ENCODE measurements at regions not wholly inside any gene's neighbourhood (a gene's known extent, or its start where the extent isn't known, plus 50 kb on each side); places are given as distances from the start of the nearest gene placed in this dataset.

DNA sequence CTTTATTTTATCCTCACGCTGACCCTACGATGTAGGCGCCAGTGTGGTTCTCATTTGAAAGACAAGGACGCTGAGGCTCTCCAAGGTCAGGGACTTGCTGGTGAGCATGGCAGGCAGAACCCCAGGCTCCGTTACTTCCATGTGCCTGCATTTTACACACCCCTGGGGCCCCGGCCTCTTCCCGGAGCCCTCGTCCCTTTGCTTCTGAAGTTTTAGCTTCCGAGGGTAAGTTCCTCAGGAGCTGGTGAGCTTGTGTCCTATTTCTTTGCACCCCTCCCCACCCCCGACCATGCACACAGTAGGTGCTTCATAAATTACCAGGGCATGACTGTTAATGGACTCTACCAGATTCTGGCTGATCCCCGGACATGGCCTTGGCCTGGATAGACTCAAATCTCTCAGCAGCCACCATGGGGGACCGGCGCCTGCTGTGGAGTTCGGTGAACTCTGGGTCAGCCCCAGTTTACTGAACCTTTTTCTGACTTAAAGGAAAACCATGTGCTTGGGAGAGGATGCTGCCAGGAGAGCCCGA, 59.3 kb upstream of the RNU6ATAC start:
- Histone ChIP-seq H3K36me3 (replicated peaks) (no peaks in the 10 kb centered on the region), H3K9me3 (no peaks in the 10 kb centered on the region), H3K4me1 (no peaks in the 10 kb centered on the region), H3K27me3 (ENCODE audit: low read depth) (no peaks in the 10 kb centered on the region), H3K4me3 (no peak overlapping the region)
- in situ Hi-C loops (cut with MboI; ENCODE audit: low sequenced_read_pairs), result no loop called here
- DNase-seq (ENCODE audit: low spot score in 2 of 2), result no peak

DNA sequence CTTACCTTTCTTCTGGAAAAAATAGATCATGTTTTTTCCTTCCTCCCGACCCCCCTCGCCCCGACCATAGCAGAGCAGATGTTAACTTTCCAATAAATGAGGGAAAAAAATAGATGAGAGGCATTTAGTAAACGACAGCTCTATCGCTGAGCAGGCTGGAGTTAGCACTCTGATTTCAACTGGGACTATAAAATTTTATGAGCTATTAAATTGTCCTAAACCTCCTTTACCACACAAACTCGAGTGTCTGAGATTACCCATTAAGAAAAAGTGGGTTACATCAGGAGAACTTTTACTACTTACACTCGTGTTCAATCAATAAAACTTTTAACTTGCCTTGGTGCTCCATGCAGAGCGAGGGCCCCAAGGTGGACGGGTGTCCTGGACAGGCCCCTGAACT, 59.8 kb upstream of the RNU6ATAC start:
- no peak for DNase-seq (ENCODE audit: low spot score in 2 of 2)
- no peaks in the 10 kb centered on the region for H3K4me1 ChIP-seq
- H3K4me3 ChIP-seq, result no peak overlapping the region
- H3K9me3 ChIP-seq, result no peaks in the 10 kb centered on the region
- no peaks in the 10 kb centered on the region for H3K36me3 ChIP-seq (replicated peaks)
- in situ Hi-C loops (cut with MboI; ENCODE audit: low sequenced_read_pairs), result no loop called here
- H3K27me3 ChIP-seq (ENCODE audit: low read depth), result no peaks in the 10 kb centered on the region

DNA sequence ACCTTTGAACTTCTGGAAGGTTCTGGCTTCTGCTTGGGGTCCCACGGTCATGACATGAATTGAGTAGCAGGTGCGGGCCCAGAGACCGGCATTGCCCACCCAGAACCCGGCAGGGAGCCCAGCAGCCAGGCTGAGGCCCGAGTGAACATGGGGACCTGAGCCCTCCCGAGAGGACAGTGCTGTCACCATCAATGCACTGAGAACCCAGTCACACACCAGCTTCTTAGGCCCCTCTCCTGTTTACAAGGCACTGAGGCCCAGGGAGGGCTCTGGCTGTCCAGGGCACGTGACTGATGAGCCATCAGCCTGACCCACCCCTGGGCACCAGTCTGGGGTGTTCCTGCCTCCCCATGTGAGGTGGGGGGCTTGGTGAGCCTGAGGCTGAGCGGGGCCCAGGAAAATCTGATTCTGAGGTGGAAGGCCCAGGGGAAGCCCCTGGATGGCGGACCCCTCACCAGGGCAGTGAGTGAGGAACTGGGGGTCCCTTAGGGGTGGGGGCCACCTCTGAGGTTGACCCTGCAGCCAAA, 60.3 kb upstream of the RNU6ATAC start:
- Histone ChIP-seq H3K36me3 (replicated peaks) (no peaks in the 10 kb centered on the region), H3K9me3 (no peaks in the 10 kb centered on the region), H3K4me1 (no peaks in the 10 kb centered on the region), H3K4me3 (no peak overlapping the region), H3K27me3 (ENCODE audit: low read depth) (no peaks in the 10 kb centered on the region)
- no peak for DNase-seq (ENCODE audit: low spot score in 2 of 2)
- in situ Hi-C loops (cut with MboI; ENCODE audit: low sequenced_read_pairs), result no loop called here

DNA sequence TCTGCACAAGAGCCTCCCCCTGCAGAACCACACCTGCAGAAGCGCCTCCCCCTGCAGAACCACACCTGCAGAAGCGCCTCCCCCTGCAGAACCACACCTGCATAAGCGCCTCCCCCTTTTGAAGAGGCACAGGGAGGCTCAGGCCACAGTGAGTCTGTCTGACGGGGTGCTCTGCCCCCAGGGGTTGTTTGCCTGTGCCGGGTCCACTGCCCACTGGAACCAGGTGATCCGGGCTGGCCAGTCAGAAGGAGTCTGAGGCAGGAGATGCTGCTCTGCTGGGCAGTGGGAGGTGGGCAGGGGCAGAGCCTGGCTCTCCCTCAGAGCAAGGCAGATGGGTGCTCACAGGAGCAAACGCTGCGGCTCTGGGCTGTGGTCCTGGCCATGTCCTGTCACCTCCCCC, 60.8 kb upstream of the RNU6ATAC start:
- Histone ChIP-seq H3K36me3 (replicated peaks) (no peaks in the 10 kb centered on the region), H3K4me1 (no peaks in the 10 kb centered on the region), H3K9me3 (no peaks in the 10 kb centered on the region), H3K27me3 (ENCODE audit: low read depth) (no peaks in the 10 kb centered on the region), H3K4me3 (no peak overlapping the region)
- DNase-seq (ENCODE audit: low spot score in 2 of 2), result no peak
- in situ Hi-C loops (cut with MboI; ENCODE audit: low sequenced_read_pairs), result no loop called here

DNA sequence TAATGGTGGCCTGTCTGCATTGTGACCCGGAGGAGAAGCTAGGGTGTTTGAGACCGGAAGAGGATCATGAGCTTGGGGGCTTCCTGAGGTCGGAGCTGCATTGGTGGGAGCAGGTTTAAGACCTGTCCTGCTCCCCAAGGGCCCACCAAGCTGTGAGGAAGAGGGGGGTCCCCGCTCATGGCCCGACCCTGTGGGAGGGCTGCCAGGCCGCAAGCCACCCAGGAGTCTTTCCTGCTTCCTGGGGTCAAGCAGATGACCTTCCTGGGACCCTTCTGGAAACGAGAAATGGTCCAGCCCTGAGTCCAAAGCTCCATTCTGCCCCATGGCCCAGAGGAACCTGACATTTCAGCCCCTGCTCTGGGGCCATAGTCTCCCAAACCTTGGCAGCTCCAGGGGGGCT, 61.5 kb upstream of the RNU6ATAC start:
- no peaks in the 10 kb centered on the region for H3K9me3 ChIP-seq
- in situ Hi-C loops (cut with MboI; ENCODE audit: low sequenced_read_pairs), result no loop called here
- H3K4me3 ChIP-seq, result no peak overlapping the region
- no peak for DNase-seq (ENCODE audit: low spot score in 2 of 2)
- H3K4me1 ChIP-seq, result no peaks in the 10 kb centered on the region
- no peaks in the 10 kb centered on the region for H3K36me3 ChIP-seq (replicated peaks)
- no peaks in the 10 kb centered on the region for H3K27me3 ChIP-seq (ENCODE audit: low read depth)

DNA sequence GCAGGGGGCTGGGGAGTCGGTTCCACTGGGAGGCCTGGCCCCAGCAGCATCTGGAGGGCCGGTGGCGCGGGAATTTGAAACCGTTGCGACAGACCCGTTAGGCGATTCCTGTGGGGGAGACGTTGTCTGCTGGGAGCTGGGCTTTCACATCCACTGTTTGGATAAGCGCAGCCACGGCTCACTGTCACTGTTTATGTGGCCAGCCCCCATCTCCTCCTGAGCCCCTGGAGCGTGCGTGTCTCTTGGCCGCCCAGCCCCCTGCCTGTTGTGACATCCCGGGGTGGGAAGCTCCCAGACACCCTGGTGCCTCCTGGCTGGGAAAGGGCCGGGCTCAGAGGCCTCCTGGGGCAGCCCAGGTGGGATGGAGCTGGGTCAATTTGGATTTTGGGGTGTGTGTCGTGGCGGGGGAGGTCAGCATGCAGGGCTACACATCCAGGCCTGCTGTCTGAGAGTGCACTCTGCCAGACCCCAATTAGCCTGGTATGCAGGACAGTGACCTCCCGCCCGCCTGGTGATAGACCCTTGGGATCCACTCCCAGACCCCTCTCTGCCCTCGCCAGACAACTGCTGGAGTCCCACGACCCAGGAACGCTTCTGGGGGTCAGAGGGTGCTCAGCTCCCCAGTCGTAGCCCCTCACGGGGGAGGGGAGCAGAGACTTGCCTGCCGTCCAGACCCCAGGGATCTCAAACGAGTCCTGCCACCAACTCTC, 62.0 kb upstream of the RNU6ATAC start:
- no peak overlapping the region for H3K4me3 ChIP-seq
- no peaks in the 10 kb centered on the region for H3K9me3 ChIP-seq
- no peak for DNase-seq (ENCODE audit: low spot score in 2 of 2)
- no peaks in the 10 kb centered on the region for H3K4me1 ChIP-seq
- no peaks in the 10 kb centered on the region for H3K27me3 ChIP-seq (ENCODE audit: low read depth)
- no peaks in the 10 kb centered on the region for H3K36me3 ChIP-seq (replicated peaks)
- in situ Hi-C loops (cut with MboI; ENCODE audit: low sequenced_read_pairs), result no loop called here

DNA sequence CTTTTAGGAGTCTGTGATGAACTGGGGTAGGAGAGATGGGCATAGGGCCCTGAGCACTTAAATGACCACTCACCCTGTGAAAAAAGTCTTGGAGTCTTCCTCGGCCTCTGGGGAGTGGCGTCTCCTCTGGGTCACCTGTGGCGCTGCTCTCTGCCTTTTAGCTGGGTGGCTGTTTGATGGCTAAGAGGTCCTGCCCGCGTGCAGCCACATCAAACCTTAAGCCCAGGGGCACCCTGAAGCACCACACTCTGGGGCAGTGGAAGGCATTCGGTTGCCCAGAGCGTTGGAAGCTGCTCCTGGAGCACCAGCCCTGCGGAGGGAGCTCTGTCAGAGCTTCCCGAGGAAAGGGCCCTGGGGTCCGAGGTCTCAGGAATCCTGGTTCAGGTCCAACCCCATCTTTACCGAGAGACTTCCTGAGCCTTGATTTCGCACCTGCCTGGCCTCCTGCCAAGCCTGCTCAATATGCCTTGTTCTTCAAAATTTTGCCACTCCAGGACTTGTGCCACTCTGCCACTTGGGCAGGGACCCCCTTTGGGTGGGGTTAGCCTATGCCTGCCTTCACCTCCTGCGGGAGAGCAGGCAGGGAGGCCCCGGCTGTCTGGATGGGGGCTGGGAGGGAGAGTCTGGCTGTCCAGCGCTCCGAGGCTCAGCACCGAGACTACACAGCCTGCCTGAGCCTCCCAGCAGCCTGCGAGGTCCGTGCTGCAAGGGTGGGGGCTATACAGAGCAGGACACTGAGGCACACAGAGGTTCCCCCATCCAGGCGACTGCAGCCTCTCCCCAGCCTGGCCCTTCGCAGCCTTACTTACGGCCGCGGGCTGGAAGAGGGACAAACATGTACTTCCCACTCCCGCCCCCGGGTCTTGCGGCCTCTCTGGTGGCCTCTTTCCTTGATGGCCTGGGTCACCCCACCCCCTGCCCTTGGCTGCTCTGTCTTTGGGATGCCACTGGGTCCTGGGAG, 63.4 kb upstream of the RNU6ATAC start:
- Histone ChIP-seq H3K4me1 (no peaks in the 10 kb centered on the region), H3K36me3 (replicated peaks) (no peaks in the 10 kb centered on the region), H3K9me3 (no peaks in the 10 kb centered on the region), H3K27me3 (ENCODE audit: low read depth) (no peaks in the 10 kb centered on the region), H3K4me3 (no peak overlapping the region)
- DNase-seq (ENCODE audit: low spot score in 2 of 2), result no peak
- in situ Hi-C loops (cut with MboI; ENCODE audit: low sequenced_read_pairs), result no loop called here

DNA sequence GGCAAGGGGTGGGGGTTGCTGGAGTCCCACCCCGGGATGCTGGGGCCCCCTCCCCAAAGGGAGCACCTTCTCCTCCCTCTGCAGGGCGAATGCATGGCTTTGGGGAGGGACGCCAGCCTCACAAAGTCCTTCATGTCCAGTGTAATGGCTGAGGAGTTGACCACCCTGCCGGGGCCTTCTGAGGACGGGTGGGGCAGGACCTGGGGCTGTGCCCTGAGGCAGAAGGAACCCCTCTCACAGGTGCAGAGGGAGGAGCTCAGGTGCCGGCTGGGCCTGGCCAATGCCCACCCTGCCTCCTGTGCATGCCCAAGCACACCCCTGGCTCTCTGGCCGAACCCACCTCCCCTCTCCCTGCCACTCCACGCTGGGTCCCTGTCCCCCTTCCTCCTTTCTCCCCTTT, 64.3 kb upstream of the RNU6ATAC start:
- no peaks in the 10 kb centered on the region for H3K4me1 ChIP-seq
- no peaks in the 10 kb centered on the region for H3K27me3 ChIP-seq (ENCODE audit: low read depth)
- no peak for DNase-seq (ENCODE audit: low spot score in 2 of 2)
- no peak overlapping the region for H3K4me3 ChIP-seq
- no peaks in the 10 kb centered on the region for H3K9me3 ChIP-seq
- H3K36me3 ChIP-seq (replicated peaks), result no peaks in the 10 kb centered on the region
- in situ Hi-C loops (cut with MboI; ENCODE audit: low sequenced_read_pairs), result no loop called here

DNA sequence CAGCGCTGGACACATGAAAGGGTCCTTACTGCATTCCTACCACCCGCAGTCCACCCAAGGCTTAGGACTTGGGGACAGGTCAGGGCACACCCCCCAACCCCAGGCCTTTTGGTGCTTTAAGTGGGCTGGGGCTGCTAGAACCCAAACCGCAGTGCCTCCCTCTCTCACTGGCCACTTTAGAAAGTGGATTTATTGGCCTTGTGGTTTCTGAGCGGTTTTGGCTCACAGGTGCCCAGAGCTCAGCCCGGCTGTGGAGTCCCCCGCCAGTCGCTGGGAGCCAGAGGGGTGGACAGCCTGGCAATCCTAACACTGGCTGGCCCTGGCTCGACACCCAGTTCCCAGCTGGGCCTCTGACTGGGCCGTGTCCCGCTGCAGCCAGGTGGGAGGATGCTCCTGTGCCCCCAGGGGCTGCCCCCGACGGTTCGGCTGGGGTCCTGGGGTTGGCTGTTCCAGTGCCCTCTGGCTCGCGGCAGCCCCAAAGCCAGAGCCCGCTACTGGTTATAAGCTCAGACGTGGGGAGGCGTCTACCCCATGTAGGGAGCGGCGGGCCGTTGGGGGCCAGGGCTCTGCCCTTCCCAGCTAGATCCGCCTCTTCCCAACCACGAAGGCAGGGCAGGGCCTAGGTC, 65.2 kb upstream of the RNU6ATAC start:
- no peak overlapping the region for H3K4me3 ChIP-seq
- H3K9me3 ChIP-seq, result no peaks in the 10 kb centered on the region
- in situ Hi-C loops (cut with MboI; ENCODE audit: low sequenced_read_pairs), result no loop called here
- no peaks in the 10 kb centered on the region for H3K27me3 ChIP-seq (ENCODE audit: low read depth)
- no peaks in the 10 kb centered on the region for H3K4me1 ChIP-seq
- no peak for DNase-seq (ENCODE audit: low spot score in 2 of 2)
- no peaks in the 10 kb centered on the region for H3K36me3 ChIP-seq (replicated peaks)

DNA sequence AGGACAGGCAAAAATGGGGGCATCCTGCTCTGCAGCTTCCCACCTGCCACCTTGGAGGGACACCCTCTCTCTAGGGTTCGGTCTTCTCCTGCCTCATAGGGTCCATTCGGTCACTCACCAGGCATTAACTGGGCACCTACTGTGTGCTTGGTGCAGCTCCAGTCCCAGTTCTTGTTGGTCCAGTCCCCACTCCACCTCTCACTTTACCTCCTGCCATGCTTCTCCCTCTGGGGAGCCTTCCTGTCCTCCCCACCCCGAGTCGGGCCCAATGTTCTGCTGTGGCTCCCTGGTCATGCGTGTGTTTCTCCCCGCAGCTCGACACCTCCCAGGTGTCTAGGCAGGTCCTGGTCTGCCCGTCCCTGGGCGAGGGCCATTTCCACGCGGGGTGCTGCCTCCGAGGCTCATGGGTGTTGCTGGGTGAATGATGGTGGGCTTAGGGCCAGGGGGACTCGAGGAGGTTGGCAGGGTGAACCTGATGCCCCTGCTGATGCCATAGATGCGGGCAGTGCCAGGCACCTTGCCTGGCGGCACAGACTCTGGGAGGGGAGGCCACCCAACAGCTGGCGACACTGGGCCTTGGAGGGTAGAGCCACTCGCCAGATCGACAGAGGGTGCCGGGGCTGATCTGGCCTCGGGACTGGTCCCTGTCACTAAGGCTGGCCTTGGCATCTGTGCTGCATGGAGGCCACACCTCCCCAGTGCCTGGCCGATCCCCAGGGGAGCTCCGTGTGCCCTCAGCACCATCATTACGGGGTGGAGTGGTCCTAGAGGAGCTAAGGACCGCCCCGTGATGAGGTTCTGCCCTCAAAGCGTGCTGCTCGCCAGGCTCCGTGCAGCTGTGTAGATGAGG, 66.0 kb upstream of the RNU6ATAC start:
- no peak overlapping the region for H3K4me3 ChIP-seq
- H3K4me1 ChIP-seq, result no peaks in the 10 kb centered on the region
- H3K27me3 ChIP-seq (ENCODE audit: low read depth), result no peaks in the 10 kb centered on the region
- no peaks in the 10 kb centered on the region for H3K9me3 ChIP-seq
- DNase-seq (ENCODE audit: low spot score in 2 of 2), result no peak
- H3K36me3 ChIP-seq (replicated peaks), result no peaks in the 10 kb centered on the region
- in situ Hi-C loops (cut with MboI; ENCODE audit: low sequenced_read_pairs), result no loop called here

DNA sequence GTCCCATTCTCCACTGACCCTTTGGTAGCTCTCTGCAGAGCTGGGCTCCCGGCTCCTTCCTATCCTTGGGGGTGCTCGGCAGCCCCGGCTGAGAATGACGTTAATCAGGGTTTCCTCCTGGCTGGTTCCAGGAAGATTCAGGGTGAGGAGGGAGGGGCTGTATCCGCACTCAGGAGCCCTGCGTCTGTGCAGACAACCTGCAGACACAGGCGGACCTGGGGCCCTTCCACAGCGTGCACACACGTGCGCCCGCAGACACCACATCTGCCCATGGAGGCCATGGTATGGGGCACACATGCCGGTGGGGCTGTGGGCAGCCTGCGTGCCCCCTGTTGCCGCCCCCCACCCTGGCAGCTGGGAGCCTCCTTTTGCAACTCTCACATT, 66.6 kb upstream of the RNU6ATAC start:
- Histone ChIP-seq H3K9me3 (no peaks in the 10 kb centered on the region), H3K27me3 (ENCODE audit: low read depth) (no peaks in the 10 kb centered on the region), H3K4me3 (no peak overlapping the region), H3K36me3 (replicated peaks) (no peaks in the 10 kb centered on the region), H3K4me1 (no peaks in the 10 kb centered on the region)
- DNase-seq (ENCODE audit: low spot score in 2 of 2), result no peak
- in situ Hi-C loops (cut with MboI; ENCODE audit: low sequenced_read_pairs), result no loop called here

DNA sequence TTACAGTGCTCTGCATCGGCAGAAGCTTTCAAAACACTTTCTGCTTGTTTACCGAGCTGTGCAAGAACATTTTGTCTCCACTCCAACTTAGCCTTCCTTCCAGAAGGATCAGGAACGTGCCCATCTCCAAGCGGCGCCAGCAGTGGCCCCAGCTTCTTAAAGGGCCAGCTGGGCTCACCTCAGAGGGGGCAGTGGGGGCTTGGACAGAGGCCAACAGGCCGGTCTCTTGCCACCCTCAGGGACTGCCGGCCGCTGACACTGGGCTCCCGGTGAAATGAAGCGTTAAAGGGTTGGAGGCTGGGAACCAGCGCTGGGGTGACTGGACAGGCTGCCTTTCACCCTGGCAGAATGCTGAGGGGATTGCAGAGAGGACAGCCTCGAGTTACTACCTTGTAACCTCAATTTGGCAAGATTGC, 67.0 kb upstream of the RNU6ATAC start:
- H3K27me3 ChIP-seq (ENCODE audit: low read depth), result no peaks in the 10 kb centered on the region
- H3K4me1 ChIP-seq, result no peaks in the 10 kb centered on the region
- in situ Hi-C loops (cut with MboI; ENCODE audit: low sequenced_read_pairs), result no loop called here
- no peak for DNase-seq (ENCODE audit: low spot score in 2 of 2)
- no peaks in the 10 kb centered on the region for H3K9me3 ChIP-seq
- H3K36me3 ChIP-seq (replicated peaks), result no peaks in the 10 kb centered on the region
- no peak overlapping the region for H3K4me3 ChIP-seq

DNA sequence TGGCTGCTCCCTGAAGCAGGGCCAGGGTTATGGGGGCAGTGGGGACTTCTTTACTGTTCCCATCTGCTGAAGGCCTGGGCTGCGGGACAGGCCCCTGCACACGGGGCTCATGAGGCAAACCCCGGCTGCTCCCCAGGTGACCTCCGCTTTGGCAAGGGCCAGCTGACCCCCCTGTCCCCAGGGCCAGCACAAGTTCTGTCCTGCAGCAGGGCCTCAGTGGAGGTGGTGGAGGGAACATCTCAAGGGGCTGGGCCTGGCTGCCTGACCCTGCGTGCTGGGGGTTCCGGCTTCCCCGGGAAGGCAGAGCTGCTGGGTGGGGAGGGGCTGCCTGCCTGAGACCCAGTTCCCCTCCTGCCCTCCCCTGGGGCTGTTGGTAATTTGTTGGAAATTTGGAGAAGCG, 67.4 kb upstream of the RNU6ATAC start:
- Histone ChIP-seq H3K4me1 (no peaks in the 10 kb centered on the region), H3K36me3 (replicated peaks) (no peaks in the 10 kb centered on the region), H3K27me3 (ENCODE audit: low read depth) (no peaks in the 10 kb centered on the region), H3K9me3 (no peaks in the 10 kb centered on the region), H3K4me3 (no peak overlapping the region)
- in situ Hi-C loops (cut with MboI; ENCODE audit: low sequenced_read_pairs), result no loop called here
- no peak for DNase-seq (ENCODE audit: low spot score in 2 of 2)
